ENCODE measurements at regions not wholly inside any gene's neighbourhood (a gene's known extent, or its start where the extent isn't known, plus 50 kb on each side); places are given as distances from the start of the nearest gene placed in this dataset.

DNA sequence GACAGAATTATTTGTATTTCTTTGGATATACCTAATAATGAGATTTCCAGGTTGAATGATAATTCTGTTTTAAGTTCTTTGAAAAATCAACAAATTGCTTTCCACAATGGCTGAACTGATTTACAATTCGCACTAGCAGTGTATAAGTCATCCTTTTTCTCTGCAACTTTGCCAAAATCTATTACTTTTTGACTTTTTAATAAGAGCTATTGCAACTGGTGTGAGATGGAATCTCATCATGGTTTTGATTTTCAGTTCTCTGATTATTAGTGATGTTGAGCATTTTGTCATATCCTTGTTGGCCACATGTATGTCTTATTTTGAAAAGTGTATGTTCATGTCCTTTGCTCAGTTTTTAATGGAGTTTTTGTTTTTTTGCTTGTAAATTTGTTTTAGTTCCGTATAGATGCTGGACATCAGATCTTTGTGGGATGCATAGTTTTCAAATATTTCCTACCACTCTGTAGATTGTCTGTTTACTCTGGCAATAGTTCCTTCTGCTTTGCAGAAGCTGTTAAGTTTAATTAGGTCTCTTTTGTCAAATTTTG lies 409.8 kb upstream of the CITED2 start:
- in situ Hi-C loops (cut with MboI; ENCODE audit: low sequenced_read_pairs, unreplicated experiment) = no loop called here
- TF ChIP-seq, protein P1, sequence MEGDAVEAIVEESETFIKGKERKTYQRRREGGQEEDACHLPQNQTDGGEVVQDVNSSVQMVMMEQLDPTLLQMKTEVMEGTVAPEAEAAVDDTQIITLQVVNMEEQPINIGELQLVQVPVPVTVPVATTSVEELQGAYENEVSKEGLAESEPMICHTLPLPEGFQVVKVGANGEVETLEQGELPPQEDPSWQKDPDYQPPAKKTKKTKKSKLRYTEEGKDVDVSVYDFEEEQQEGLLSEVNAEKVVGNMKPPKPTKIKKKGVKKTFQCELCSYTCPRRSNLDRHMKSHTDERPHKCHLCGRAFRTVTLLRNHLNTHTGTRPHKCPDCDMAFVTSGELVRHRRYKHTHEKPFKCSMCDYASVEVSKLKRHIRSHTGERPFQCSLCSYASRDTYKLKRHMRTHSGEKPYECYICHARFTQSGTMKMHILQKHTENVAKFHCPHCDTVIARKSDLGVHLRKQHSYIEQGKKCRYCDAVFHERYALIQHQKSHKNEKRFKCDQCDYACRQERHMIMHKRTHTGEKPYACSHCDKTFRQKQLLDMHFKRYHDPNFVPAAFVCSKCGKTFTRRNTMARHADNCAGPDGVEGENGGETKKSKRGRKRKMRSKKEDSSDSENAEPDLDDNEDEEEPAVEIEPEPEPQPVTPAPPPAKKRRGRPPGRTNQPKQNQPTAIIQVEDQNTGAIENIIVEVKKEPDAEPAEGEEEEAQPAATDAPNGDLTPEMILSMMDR (IDR thresholded peaks at IDR 0.05; ENCODE audit: borderline replicate concordance, control extremely low read depth, extremely low read depth, insufficient read depth, missing control alignments) = no peak
- DNase-seq (ENCODE audit: low spot score) = no peak

DNA sequence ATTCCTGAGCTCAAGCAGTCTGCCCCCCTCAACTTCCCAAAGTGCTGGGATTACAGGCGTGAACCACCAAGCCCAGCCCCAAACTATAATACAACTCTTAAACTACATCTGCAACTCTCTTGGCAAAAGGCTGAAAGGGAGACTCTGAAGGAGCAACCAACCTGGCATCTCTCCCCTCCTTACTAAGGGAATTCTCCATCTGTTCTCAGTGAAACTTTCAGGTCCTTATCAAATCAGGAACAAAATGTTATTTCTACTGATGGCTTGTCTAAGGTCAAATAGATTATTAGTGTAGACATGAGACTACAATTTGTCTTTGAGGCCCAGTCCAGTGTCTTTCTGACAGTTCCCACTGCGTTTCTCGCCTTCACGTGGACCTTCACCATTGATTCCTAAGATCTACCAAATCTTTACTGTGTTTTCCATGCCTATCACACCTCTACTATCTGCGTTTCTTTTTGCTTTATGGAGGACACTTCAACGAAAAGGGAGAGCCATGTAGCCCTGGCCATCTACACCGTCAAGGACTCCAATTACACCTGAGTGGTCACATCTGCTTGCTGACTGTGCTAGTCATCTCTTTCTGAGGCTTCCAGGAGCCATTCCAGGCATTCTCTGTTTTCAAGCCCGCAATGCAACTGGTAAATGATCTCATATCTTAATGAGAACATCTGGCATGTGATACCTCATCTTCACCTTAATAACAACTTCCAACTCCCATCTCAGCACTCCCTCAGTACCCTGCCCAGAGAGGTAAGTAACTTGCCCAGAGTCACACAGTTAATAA lies 405.7 kb upstream of the CITED2 start:
- TF ChIP-seq, protein P1 (IDR thresholded peaks at IDR 0.05; ENCODE audit: borderline replicate concordance, control extremely low read depth, extremely low read depth, insufficient read depth, missing control alignments) = no peak

DNA sequence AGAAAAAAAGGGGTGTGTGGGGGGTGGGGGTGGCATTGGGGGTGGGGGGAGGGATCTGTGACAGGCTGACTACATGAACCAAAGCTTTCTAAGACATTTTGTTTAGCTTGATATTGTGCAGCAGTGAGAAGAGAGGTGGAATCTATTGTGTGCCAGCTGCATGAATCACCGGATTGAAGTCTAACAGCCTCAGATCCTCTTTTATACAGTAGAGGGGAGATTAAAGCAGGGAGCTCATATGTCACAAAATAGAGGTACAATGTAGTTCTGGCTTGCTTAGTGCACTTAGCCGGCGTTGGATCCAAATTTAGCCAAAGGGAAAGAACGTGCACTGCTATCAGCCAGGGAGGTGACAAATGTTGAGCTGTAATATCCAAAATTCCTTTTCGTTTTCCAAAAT lies 404.2 kb upstream of the CITED2 start:
- TF ChIP-seq, protein P1 (IDR thresholded peaks at IDR 0.05; ENCODE audit: borderline replicate concordance, control extremely low read depth, extremely low read depth, insufficient read depth, missing control alignments) = no peak
- in situ Hi-C loops (cut with MboI; ENCODE audit: low sequenced_read_pairs, unreplicated experiment) = no loop called here
- DNase-seq (ENCODE audit: low spot score) = no peak

More for the DNA sequence above, 405.7 kb upstream of the CITED2 start:
- in situ Hi-C loops (cut with MboI; ENCODE audit: low sequenced_read_pairs, unreplicated experiment) = no loop called here
- no peak for DNase-seq (ENCODE audit: low spot score)

DNA sequence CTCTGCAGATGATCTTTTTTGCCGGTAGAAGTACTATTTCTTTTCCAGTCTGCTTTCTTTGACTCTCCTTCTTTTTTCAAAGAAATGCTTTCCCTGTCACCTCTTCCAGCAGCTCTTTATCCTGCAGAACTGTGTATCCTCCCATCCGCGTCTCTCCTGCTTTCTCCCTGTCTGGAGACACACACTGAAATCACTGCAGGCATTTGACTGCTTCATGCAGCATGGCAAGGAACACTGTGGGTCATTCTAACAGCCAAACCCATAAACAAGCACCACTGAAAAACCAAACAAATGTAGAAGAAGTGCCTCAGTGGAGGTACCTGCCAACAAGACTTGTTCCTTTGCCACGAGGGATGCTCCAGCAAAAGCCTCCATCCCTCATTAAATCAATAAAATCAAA lies 403.7 kb upstream of the CITED2 start:
- in situ Hi-C loops (cut with MboI; ENCODE audit: low sequenced_read_pairs, unreplicated experiment) = no loop called here
- DNase-seq (ENCODE audit: low spot score) = no peak
- TF ChIP-seq, protein P1 (IDR thresholded peaks at IDR 0.05; ENCODE audit: borderline replicate concordance, control extremely low read depth, extremely low read depth, insufficient read depth, missing control alignments) = no peak

DNA sequence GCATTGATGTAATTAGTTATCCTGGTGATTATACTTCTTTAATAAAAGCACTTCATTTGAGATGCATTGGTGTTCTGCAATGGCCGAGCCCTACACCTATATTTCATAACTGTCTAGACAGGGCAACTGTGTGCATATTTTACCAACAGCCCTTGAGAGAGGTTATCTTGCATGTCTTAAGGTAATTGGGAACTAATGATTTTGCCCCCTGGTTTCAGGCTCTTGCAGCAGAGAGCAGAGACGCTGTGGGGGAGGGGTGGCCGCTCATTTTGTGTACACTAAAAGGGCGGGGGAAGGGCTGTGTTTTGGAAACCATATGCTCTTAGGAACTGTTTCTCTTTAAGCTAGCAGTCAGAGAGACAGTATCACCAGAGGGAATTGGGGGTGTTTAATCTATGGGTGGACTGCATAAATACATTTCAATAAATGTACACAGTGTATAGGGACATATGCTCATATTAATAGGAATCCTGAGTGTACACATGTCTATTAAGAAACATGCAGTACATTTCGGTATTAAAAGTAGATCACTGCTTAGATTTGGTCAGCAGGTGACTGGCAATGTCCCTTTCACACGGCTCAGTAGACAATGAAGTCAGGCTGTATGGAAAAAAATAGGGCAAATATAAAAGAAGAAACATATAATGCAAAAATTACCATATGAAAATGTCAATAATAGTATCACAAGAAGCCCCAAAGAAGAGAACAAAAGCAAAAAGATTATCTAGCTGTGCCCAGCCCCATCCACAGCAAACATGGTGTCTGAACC lies 402.9 kb upstream of the CITED2 start:
- TF ChIP-seq, protein P1 (IDR thresholded peaks at IDR 0.05; ENCODE audit: borderline replicate concordance, control extremely low read depth, extremely low read depth, insufficient read depth, missing control alignments) = no peak
- no peak for DNase-seq (ENCODE audit: low spot score)
- in situ Hi-C loops (cut with MboI; ENCODE audit: low sequenced_read_pairs, unreplicated experiment) = no loop called here

DNA sequence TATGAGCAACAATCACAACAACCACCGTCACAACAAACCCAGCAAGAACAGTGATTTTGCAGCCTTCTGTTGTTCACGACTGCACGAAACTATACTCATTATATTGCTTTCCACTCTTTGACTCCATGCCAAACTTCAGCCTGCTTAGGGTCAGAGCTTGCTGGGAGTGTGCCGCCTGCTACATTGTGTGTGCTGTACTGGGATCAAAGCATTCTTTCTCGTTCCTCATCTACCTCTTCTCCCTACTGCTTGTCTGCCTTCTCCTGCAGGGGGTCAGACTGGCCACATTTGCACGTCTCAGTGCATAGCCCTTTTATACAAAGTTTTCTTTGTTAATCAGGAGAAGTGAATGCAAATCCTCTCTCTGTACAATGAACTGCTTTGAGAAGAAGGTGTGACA lies 401.6 kb upstream of the CITED2 start:
- in situ Hi-C loops (cut with MboI; ENCODE audit: low sequenced_read_pairs, unreplicated experiment) = no loop called here
- TF ChIP-seq, protein P1 (IDR thresholded peaks at IDR 0.05; ENCODE audit: borderline replicate concordance, control extremely low read depth, extremely low read depth, insufficient read depth, missing control alignments) = no peak
- DNase-seq (ENCODE audit: low spot score) = no peak
